Right lobe of liver (tissue), 4 donors: ENCODE measurements at regions not wholly inside any gene's neighbourhood (a gene's known extent, or its start where the extent isn't known, plus 50 kb on each side); places are given as distances from the start of the nearest gene placed in this dataset.

Experiments
- CTCF ChIP-seq, 4 donors: fragments of 200-600 bp in 3 of 4; fragments of 450-650 bp in 1 of 4; IDR thresholded peaks; one replicate each; pipeline versions ENCODE4 v1.5.1 to v1.8.0; 2016 to 2022; ENCODE audit warnings: antibody characterized with exemption in 4 of 4, mild to moderate bottlenecking in 2 of 4
- POLR2A ChIP-seq: fragments of 450-650 bp; IDR thresholded peaks from one replicate; pipeline ENCODE4 v1.6.1; 2017; ENCODE audit warnings: antibody characterized with exemption, mild to moderate bottlenecking
- donor health status: DM: no; HTN: no; CAD: no.
- donor health status: DM: no; HTN: no; CAD: no.
- donor health status: DM: no; HTN: yes; CAD: no.

GRCh38 chr4:133713340-133713739 is 488.2 kb downstream of the PABPC4L start:
- TF ChIP-seq CTCF (IDR thresholded peaks at IDR 0.05) (no peak), POLR2A (no peak)
